Chondrocyte (in vitro differentiated cells): ENCODE measurements at regions not wholly inside any gene's neighbourhood (a gene's known extent, or its start where the extent isn't known, plus 50 kb on each side); places are given as distances from the start of the nearest gene placed in this dataset.

Source experiments
- DNase-seq: peaks from one replicate; pipeline ENCODE4 v3.0.0; 2021; ENCODE audit warnings: mixed read lengths, low spot score
- H3K27ac Mint-ChIP-seq: one replicate; pipeline ENCODE4 v1.8.0; 2021; ENCODE audit warnings: mild to moderate bottlenecking, moderate library complexity, mixed read lengths; ENCODE audit not compliant: unreplicated experiment
- H3K27me3 Mint-ChIP-seq: 2 replicates; pipeline ENCODE4 v1.8.0; 2021; ENCODE audit warnings: low read depth, mixed read lengths
- H3K36me3 Mint-ChIP-seq: 2 replicates; pipeline ENCODE4 v1.8.0; 2021; ENCODE audit warnings: low read depth, mixed read lengths
- H3K4me1 Mint-ChIP-seq: 2 replicates; pipeline ENCODE4 v1.8.0; 2021; ENCODE audit warnings: low read depth, mild to moderate bottlenecking, mixed read lengths
- H3K4me3 Mint-ChIP-seq: one replicate; pipeline ENCODE4 v1.8.0; 2021; ENCODE audit warnings: mild to moderate bottlenecking, moderate library complexity, mixed read lengths; ENCODE audit not compliant: unreplicated experiment
- H3K9me3 Mint-ChIP-seq: 2 replicates; pipeline ENCODE4 v1.8.0; 2021; ENCODE audit warnings: low read depth, mixed read lengths
- TF ChIP-seq, protein P1 (sequence below): fragments of 200-600 bp; sonication (generic); IDR thresholded peaks from 2 replicates; pipeline ENCODE4 v1.5.0; 2021; ENCODE audit warnings: antibody characterized with exemption, mild to moderate bottlenecking, moderate library complexity

DNA sequence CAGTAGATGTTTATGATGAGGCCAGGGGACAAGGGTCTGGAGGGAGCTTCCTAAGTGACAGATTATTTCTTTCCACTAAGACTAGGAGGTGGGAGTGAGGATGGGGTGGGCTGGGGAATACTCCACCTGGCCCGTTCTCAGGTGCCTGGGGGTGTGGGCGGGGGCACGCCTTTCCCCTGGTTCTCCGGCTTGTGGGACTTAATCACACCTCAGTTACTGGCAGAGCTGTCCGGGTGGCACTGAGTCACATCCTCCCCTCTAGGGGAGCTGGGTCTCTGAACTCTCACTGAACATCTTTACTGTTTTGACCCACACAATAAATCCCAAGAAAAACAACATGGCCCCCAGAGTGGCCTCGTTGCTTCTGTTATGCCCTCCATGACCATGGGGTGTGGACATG is 332.8 kb downstream of the MAF start:
- Mint-ChIP-seq H3K27me3 (peaks cover 20% of the 10 kb centered on the region), H3K9me3 (no peaks in the 10 kb centered on the region), H3K4me3 (no peak overlapping the region), H3K36me3 (no peaks in the 10 kb centered on the region), H3K27ac (no peak overlapping the region), H3K4me1 (peaks cover under 1% of the 10 kb centered on the region)
- no peak for DNase-seq
- TF ChIP-seq, protein P1, sequence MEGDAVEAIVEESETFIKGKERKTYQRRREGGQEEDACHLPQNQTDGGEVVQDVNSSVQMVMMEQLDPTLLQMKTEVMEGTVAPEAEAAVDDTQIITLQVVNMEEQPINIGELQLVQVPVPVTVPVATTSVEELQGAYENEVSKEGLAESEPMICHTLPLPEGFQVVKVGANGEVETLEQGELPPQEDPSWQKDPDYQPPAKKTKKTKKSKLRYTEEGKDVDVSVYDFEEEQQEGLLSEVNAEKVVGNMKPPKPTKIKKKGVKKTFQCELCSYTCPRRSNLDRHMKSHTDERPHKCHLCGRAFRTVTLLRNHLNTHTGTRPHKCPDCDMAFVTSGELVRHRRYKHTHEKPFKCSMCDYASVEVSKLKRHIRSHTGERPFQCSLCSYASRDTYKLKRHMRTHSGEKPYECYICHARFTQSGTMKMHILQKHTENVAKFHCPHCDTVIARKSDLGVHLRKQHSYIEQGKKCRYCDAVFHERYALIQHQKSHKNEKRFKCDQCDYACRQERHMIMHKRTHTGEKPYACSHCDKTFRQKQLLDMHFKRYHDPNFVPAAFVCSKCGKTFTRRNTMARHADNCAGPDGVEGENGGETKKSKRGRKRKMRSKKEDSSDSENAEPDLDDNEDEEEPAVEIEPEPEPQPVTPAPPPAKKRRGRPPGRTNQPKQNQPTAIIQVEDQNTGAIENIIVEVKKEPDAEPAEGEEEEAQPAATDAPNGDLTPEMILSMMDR: no peak

DNA sequence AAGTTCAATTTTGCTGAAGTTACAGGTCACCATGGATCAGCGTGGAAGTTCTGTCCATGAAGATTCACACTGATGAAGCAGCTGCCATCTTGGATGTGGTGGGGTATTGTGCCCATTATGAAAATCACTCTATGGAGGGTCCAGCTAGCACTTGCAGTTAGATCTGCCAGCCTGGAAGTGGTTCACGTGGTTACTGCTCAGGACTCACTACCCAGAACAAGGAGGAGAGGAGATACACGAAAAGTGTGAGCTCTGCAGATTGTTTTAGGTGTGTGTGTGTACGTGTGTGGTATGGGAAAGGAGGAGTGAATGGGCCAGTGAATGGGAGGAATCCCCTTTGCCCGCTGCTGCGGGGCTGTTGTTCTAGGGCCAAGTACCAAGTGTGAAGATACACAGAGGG is 333.4 kb downstream of the MAF start:
- H3K9me3 Mint-ChIP-seq: no peaks in the 10 kb centered on the region
- H3K27ac Mint-ChIP-seq: no peak overlapping the region
- TF ChIP-seq, protein P1: no peak
- H3K4me1 Mint-ChIP-seq: peaks cover 7% of the 10 kb centered on the region
- no peak overlapping the region for H3K4me3 Mint-ChIP-seq
- H3K27me3 Mint-ChIP-seq: peaks cover 18% of the 10 kb centered on the region
- no peak for DNase-seq
- no peaks in the 10 kb centered on the region for H3K36me3 Mint-ChIP-seq

- Mint-ChIP-seq H3K27me3 (peaks cover 18% of the 10 kb centered on the region), H3K27ac (no peak overlapping the region), H3K36me3 (no peaks in the 10 kb centered on the region), H3K4me1 (peaks cover 13% of the 10 kb centered on the region), H3K9me3 (no peaks in the 10 kb centered on the region), H3K4me3 (no peak overlapping the region)
- no peak for DNase-seq
- TF ChIP-seq, protein P1: no peak
Measured at GRCh38 chr16:79265701-79266100, 334.8 kb downstream of the MAF start.

DNA sequence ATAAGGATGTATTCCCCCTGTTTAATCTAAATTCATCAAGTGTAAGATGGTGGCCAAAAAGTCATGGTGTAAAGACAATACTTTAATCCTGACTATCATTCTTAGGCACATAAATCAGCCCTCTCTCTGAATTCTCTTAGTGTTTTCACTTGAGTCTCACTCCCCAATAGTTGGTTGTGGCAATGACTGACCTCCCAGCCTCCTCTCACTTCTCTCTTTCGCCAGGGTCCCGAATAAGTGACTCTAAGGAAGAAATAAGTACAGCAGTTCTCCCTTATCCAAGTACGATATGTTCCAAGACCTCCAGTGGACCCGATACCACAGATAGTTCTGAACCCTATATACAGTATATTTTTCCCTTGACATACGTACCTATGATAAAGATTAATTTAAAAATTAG is 335.3 kb downstream of the MAF start:
- Mint-ChIP-seq H3K36me3 (no peaks in the 10 kb centered on the region), H3K4me3 (no peak overlapping the region)

DNA sequence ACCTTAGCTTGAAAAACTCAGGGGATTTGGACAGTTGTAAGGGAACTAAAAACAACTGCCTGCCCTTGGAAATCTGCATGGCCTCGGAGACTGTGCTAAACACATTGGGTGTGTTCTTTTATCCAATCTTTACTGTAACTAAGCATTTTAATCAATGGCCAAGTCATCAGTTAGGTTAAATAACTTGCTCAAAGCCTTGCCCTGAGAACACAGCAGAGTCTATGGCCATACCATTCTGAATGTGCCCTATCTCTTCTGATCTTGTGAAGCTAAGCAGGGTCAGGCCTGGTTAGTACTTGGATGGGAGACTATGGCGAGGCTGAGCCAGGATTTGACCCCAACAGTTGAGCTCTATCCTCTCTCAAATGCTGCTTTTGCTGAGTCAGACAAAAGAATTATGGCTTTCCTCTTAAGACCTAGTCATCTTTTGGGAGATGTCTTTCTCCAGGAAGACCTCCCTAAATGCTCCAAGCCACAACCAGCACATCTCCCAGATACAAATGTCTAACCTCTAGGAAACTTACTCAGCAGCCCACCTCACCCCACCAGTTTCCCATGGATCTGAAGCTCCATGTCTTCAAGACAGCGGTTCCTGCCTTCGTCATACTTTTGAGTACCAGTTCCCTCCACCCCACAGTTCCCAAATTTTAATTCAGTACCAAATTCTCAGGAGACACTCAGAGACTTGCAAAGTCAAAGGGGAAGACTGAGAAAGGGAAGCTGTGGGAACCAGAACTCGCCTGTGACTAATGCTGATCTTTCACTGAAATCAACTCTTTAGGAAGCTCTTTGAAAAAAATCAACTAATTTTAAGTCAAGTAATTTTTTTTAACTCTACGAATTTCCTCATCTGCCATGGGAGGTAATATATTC is 336.1 kb downstream of the MAF start:
- H3K36me3 Mint-ChIP-seq: no peaks in the 10 kb centered on the region
- H3K9me3 Mint-ChIP-seq: no peaks in the 10 kb centered on the region
- H3K27ac Mint-ChIP-seq: no peak overlapping the region
- peaks cover 19% of the 10 kb centered on the region for H3K27me3 Mint-ChIP-seq
- TF ChIP-seq, protein P1: no peak
- H3K4me1 Mint-ChIP-seq: peaks cover 13% of the 10 kb centered on the region
- no peak for DNase-seq
- no peak overlapping the region for H3K4me3 Mint-ChIP-seq

More for the DNA sequence above, 335.3 kb downstream of the MAF start:
- peaks cover 18% of the 10 kb centered on the region for H3K27me3 Mint-ChIP-seq
- TF ChIP-seq, protein P1: no peak
- no peak overlapping the region for H3K27ac Mint-ChIP-seq
- DNase-seq: no peak
- peaks cover 13% of the 10 kb centered on the region for H3K4me1 Mint-ChIP-seq
- no peaks in the 10 kb centered on the region for H3K9me3 Mint-ChIP-seq
